IMR-90 (cell line): ENCODE measurements at regions not wholly inside any gene's neighbourhood (a gene's known extent, or its start where the extent isn't known, plus 50 kb on each side); places are given as distances from the start of the nearest gene placed in this dataset.

ENCODE experiments used
- ATAC-seq: fragments of 200-7000 bp; cut with Tn5 transposase; 2 replicates; pipeline ENCODE4 v1.9.1; 2020; ENCODE audit warnings: low read depth, mild to moderate bottlenecking, moderate library complexity
- BruUV-seq: library from RNA; stranded (reverse); fragments of 400-500 nt; replicated peaks from 2 replicates; lab custom pipeline; 2021; lab: Mats Ljungman, UMichigan
- CTCF ChIA-PET: fragments of 300-600 bp; formaldehyde crosslinking; extraction: SDS; loops from one replicate; lab custom pipeline; 2021; ENCODE audit warnings: antibody characterized with exemption; lab: Yijun Ruan, JAX
- POLR2A ChIA-PET: fragments of 300-600 bp; sonication (Branson Sonifier 250); formaldehyde crosslinking; loops from one replicate; lab custom pipeline; 2022; ENCODE audit warnings: antibody characterized with exemption; ENCODE audit not compliant: unreplicated experiment; lab: Charles Lee
- DNase-seq: peaks from one replicate; pipeline ENCODE4 v3.0.0; 2013
- H2AFZ ChIP-seq: replicated peaks from 2 replicates; pipeline ENCODE3; 2013; ENCODE audit warnings: low read length, mild to moderate bottlenecking; ENCODE audit not compliant: poor library complexity
- H2AK5ac ChIP-seq: 2 replicates; pipeline ENCODE4 v1.6.1; 2013; ENCODE audit warnings: low read depth, low read length, inconsistent platforms
- H2AK9ac ChIP-seq: replicated peaks from 2 replicates; pipeline ENCODE3; 2013; ENCODE audit warnings: mild to moderate bottlenecking, low read depth, low read length, moderate library complexity; ENCODE audit not compliant: poor library complexity
- H2BK120ac ChIP-seq: 2 replicates; pipeline ENCODE4 v1.6.1; 2013; ENCODE audit warnings: low read depth, low read length, inconsistent platforms
- H2BK15ac ChIP-seq: 3 replicates; pipeline ENCODE4 v1.6.1; 2013; ENCODE audit warnings: low read depth, low read length, inconsistent platforms
- H2BK20ac ChIP-seq: 2 replicates; pipeline ENCODE4 v1.6.1; 2013; ENCODE audit warnings: low read depth, mild to moderate bottlenecking, inconsistent platforms, low read length, moderate library complexity
- H2BK5ac ChIP-seq: 2 replicates; pipeline ENCODE4 v1.6.1; 2013; ENCODE audit warnings: mild to moderate bottlenecking, low read depth, low read length, inconsistent platforms; ENCODE audit not compliant: poor library complexity, severe bottlenecking
- H3K14ac ChIP-seq: replicated peaks from 2 replicates; pipeline ENCODE4 v1.6.1; 2013; ENCODE audit warnings: low read depth, low read length, inconsistent platforms
- H3K18ac ChIP-seq: 2 replicates; pipeline ENCODE4 v1.6.1; 2013; ENCODE audit warnings: low read depth, low read length, control low read depth
- H3K23ac ChIP-seq: 2 replicates; pipeline ENCODE4 v1.6.1; 2013; ENCODE audit warnings: low read depth, low read length, inconsistent platforms
- H3K27ac ChIP-seq: 2 replicates; pipeline ENCODE4 v1.5.1; 2013; ENCODE audit warnings: mild to moderate bottlenecking, control low read depth, low read length; ENCODE audit not compliant: insufficient read depth
- H3K27me3 ChIP-seq: 2 replicates; pipeline ENCODE4 v1.6.1; 2013; ENCODE audit warnings: low read length; ENCODE audit not compliant: control insufficient read depth, insufficient read depth
- H3K36me3 ChIP-seq: 2 replicates; pipeline ENCODE4 v1.6.1; 2013; ENCODE audit warnings: low read length, mixed read lengths; ENCODE audit not compliant: control insufficient read depth, insufficient read depth
- H3K4ac ChIP-seq: 2 replicates; pipeline ENCODE4 v1.6.1; 2013; ENCODE audit warnings: low read depth, low read length, inconsistent platforms
- H3K4me1 ChIP-seq: 2 replicates; pipeline ENCODE4 v1.6.1; 2013; ENCODE audit warnings: low read length, mixed read lengths; ENCODE audit not compliant: control insufficient read depth, insufficient read depth
- H3K4me2 ChIP-seq: 2 replicates; pipeline ENCODE4 v1.6.1; 2013; ENCODE audit warnings: low read depth, mild to moderate bottlenecking, control low read depth, low read length, moderate library complexity
- H3K4me3 ChIP-seq: 2 replicates; pipeline ENCODE4 v1.5.1; 2013; ENCODE audit warnings: low read depth, mild to moderate bottlenecking, control low read depth, low read length, moderate library complexity; ENCODE audit not compliant: insufficient read depth
- H3K56ac ChIP-seq: 2 replicates; pipeline ENCODE4 v1.6.1; 2013; ENCODE audit warnings: low read length, inconsistent platforms; ENCODE audit not compliant: insufficient read depth; ENCODE audit errors: extremely low read depth
- H3K79me1 ChIP-seq, 2 experiments: 2 replicates each; pipeline ENCODE4 v1.6.1; 2013; ENCODE audit warnings: low read length in 2 of 2, inconsistent platforms in 1 of 2, low read depth in 1 of 2
- H3K9ac ChIP-seq: 2 replicates; pipeline ENCODE4 v1.6.1; 2013; ENCODE audit warnings: low read depth, low read length, control low read depth
- H3K9me1 ChIP-seq: 2 replicates; pipeline ENCODE4 v1.6.1; 2013; ENCODE audit warnings: low read length, inconsistent platforms; ENCODE audit not compliant: insufficient read depth
- H3K9me3 ChIP-seq: 2 replicates; pipeline ENCODE4 v1.6.1; 2013; ENCODE audit warnings: low read length; ENCODE audit not compliant: control insufficient read depth, insufficient read depth
- H4K20me1 ChIP-seq: 2 replicates; pipeline ENCODE4 v1.6.1; 2013; ENCODE audit warnings: low read length, inconsistent platforms; ENCODE audit not compliant: insufficient read depth
- H4K5ac ChIP-seq: 2 replicates; pipeline ENCODE4 v1.6.1; 2013; ENCODE audit warnings: mild to moderate bottlenecking, low read depth, low read length, control low read depth
- H4K8ac ChIP-seq, 2 experiments: 2 replicates each; pipeline ENCODE4 v1.6.1; 2013; ENCODE audit warnings: low read depth in 2 of 2, low read length in 2 of 2, control low read depth in 1 of 2, inconsistent platforms in 1 of 2
- H4K91ac ChIP-seq: 2 replicates; pipeline ENCODE4 v1.6.1; 2013; ENCODE audit warnings: low read depth, low read length, inconsistent platforms; ENCODE audit not compliant: insufficient read depth
- MAFK ChIP-seq: IDR thresholded peaks from 2 replicates; pipeline ENCODE4 v1.6.1; 2012; ENCODE audit warnings: low read depth, low read length, improper control_type of control experiment
- MAZ ChIP-seq: IDR thresholded peaks from 2 replicates; pipeline ENCODE4 v1.6.1; 2012; ENCODE audit warnings: low read depth, mild to moderate bottlenecking, low read length, improper control_type of control experiment, moderate library complexity, borderline replicate concordance
- MXI1 ChIP-seq: IDR thresholded peaks from 2 replicates; pipeline ENCODE4 v1.6.1; 2012; ENCODE audit warnings: low read depth, mild to moderate bottlenecking, low read length, moderate library complexity, borderline replicate concordance
- WGBS, 2 experiments: methylation state at CpG; one replicate each; pipeline versions ENCODE4 v1.1.5 to v1.1.7; 2013; ENCODE audit warnings: missing lambda C conversion rate in 2 of 2; ENCODE audit not compliant: insufficient read length in 1 of 2; ENCODE audit errors: extremely low coverage in 2 of 2; 5-methylcytosine and 5-hydroxymethylcytosine counted together
- dilution Hi-C: fragments of 300-500 bp; cut with HindIII; formaldehyde crosslinking; loops from one replicate; pipeline ENCODE4 v1.14.3; 2018; ENCODE audit warnings: low sequenced_read_pairs; ENCODE audit not compliant: unreplicated experiment
- in situ Hi-C: fragments of 300-500 bp; cut with MboI; formaldehyde crosslinking; loops from 3 replicates; pipeline ENCODE4 v1.14.3; 2019; ENCODE audit warnings: low sequenced_read_pairs, inconsistent platforms, mixed read lengths
- intact Hi-C: fragments of 100-400 bp; cut with micrococcal nuclease; formaldehyde crosslinking; loops from 2 replicates; pipeline ENCODE4 v1.10.0; 2022

- POLR2A ChIA-PET, result no interaction called here
- Histone ChIP-seq H3K9ac (no peak overlapping the region), H2AK5ac (no peak overlapping the region), H4K91ac (no peak overlapping the region), H3K9me3 (peaks cover 7% of the 10 kb centered on the region; the same call in 1 of the 2 replicates), H3K4me2 (no peak overlapping the region), H3K14ac (no peak overlapping the region), H3K4me3 (no peak overlapping the region), H3K9me1 (no peaks in the 10 kb centered on the region), H2AK9ac (no peak overlapping the region), H2BK5ac (no peak overlapping the region), H3K27me3 (no peaks in the 10 kb centered on the region), H3K36me3 (no peaks in the 10 kb centered on the region), H3K4me1 (no peaks in the 10 kb centered on the region), H4K5ac (no peak overlapping the region), H3K27ac (no peak overlapping the region), H4K8ac (no peak overlapping the region), H3K23ac (no peak overlapping the region), H2BK120ac (no peak overlapping the region), H2BK20ac (no peak overlapping the region), H3K79me1 (no peaks in the 10 kb centered on the region), H3K18ac (no peak overlapping the region), H3K4ac (no peak overlapping the region), H4K20me1 (no peaks in the 10 kb centered on the region), H2BK15ac (no peak overlapping the region), H3K56ac (no peak overlapping the region), H2AFZ (no peak overlapping the region)
- BruUV-seq, result no TSS peak
- no peak for TF ChIP-seq MAFK
- no peak for TF ChIP-seq MAZ
- no peak for TF ChIP-seq MXI1
- dilution Hi-C loops, result no loop called here
- in situ Hi-C loops, result no loop called here
- CTCF ChIA-PET, result no interaction called here
- DNase-seq, result no peak
- no peak for ATAC-seq
- no CpG with 5 or more reads among the region's 7 CpGs for WGBS, 2 experiments
- intact Hi-C loops, result no loop called here
Measured at GRCh38 chr3:1632128-1632527, 466.5 kb upstream of the CNTN4 start.
